Ovary (tissue), 7 donors: ENCODE measurements at regions not wholly inside any gene's neighbourhood (a gene's known extent, or its start where the extent isn't known, plus 50 kb on each side); places are given as distances from the start of the nearest gene placed in this dataset.

Experiments
- DNase-seq, 5 donors: peaks; one replicate each; pipeline ENCODE4 v3.0.0-alpha.2; 2019 to 2020
- H3K27ac ChIP-seq, 2 donors: fragments of 200-600 bp; one replicate each; pipeline versions ENCODE4 v1.5.1 to v1.8.0; 2019 to 2022
- H3K27me3 ChIP-seq: fragments of 200-600 bp; one replicate; pipeline ENCODE4 v1.8.0; 2022
- H3K36me3 ChIP-seq: fragments of 200-600 bp; sonication (generic); one replicate; pipeline ENCODE4 v1.5.1; 2019
- H3K4me1 ChIP-seq: one replicate; pipeline ENCODE4 v1.8.1; 2013; ENCODE audit warnings: mild to moderate bottlenecking, moderate library complexity; ENCODE audit not compliant: insufficient read depth
- H3K4me3 ChIP-seq: fragments of 200-600 bp; sonication (generic); one replicate; pipeline ENCODE4 v1.5.1; 2017
- H3K9me3 ChIP-seq, 2 donors: fragments of 200-600 bp in 1 of 2; sonication (generic) in 1 of 2; one replicate each; pipeline versions ENCODE4 v1.5.1 to v1.8.1; 2013 to 2019; ENCODE audit warnings: mild to moderate bottlenecking in 1 of 2, moderate library complexity in 1 of 2
- CTCF ChIP-seq, 3 donors: fragments of 450-650 bp in 2 of 3; fragments of 200-600 bp in 1 of 3; IDR thresholded peaks; one replicate each; pipeline versions ENCODE4 v1.5.1 to v1.8.0; 2016 to 2022; ENCODE audit warnings: antibody characterized with exemption in 3 of 3, mild to moderate bottlenecking in 1 of 3
- EP300 ChIP-seq: sonication (generic); formaldehyde crosslinking; IDR thresholded peaks from one replicate; pipeline ENCODE4 v1.6.1; 2017; ENCODE audit warnings: antibody characterized with exemption
- POLR2A ChIP-seq: fragments of 450-650 bp; IDR thresholded peaks from one replicate; pipeline ENCODE4 v1.6.1; 2017; ENCODE audit warnings: antibody characterized with exemption, mild to moderate bottlenecking, moderate library complexity
- WGBS, 3 donors: extraction: QIAGEN DNeasy Blood & Tissue Kit in 1 of 3; methylation state at CpG; one replicate each; pipeline versions ENCODE4 v1.1.5 to v1.1.7; 2013 to 2017; 5-methylcytosine and 5-hydroxymethylcytosine counted together
- intact Hi-C, 4 donors: fragments of 100-400 bp; cut with DNase I; formaldehyde crosslinking; loops; one replicate each; pipeline versions ENCODE4 v1.11.0 to v1.15.1; 2022 to 2023
- donor health status: DM: no; HTN: no; CAD: no; lungs with moderate emphysema.
- donor health status: DM: no; HTN: no; CAD: no.
- donor health status: Bipolar disorder and iron deficiency.
- donor health status: DM: no; HTN: no; CAD: no.
- donor health status: DM: yes; HTN: yes; CAD: no.

DNA sequence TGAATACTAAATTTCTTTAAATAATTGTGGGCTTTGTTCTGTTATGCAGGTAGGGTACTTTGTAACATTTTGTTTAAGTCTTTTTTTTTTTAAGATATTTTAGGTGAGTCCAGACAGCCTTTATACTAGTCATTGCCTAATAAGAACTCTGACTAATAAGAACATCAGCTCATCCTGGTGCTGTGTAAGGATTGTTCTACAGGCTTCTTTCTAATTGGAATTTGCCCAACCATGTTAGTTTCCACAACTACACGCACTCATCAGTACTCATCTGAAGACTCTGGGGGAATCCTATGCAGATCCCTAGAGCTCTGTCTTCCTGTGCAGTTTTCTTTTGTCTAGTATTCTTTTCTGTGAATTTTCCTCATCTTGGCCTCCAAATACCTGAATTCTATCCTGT, 741.8 kb downstream of the IGSF11 start:
- Histone ChIP-seq H3K36me3 (no peaks in the 10 kb centered on the region), H3K27me3 (no peaks in the 10 kb centered on the region), H3K4me1 (no peaks in the 10 kb centered on the region), H3K4me3 (no peak overlapping the region), H3K27ac (no peak overlapping the region), H3K9me3 (no peaks in the 10 kb centered on the region)
- intact Hi-C loops, result no loop called here
- TF ChIP-seq CTCF (IDR thresholded peaks at IDR 0.05), result no peak
- no peak for TF ChIP-seq EP300
- no peak for TF ChIP-seq POLR2A
- no peak for DNase-seq
- 92 to 98% (median 94%) methylated on average over 1 of the region's 1 CpG for WGBS, 3 donors

DNA sequence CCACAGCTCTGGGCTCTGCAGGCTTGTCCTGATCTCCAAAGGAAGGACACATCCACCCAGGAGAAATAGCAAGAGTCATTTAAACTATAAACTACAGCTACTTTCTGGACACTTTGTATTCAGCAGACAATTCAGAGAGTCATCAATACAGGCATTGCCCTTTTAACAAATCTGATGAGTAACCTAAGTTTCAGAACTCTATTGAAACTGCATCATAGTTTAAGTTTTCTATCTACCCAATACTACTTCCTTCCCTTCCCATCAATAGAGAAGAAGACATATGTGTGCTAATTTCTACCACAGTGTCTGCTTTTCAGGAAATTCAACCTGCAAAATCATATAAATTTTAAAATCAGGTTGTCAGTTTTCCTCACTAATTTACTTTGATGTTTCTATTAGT, 736.5 kb downstream of the IGSF11 start:
- Histone ChIP-seq H3K4me3 (no peak overlapping the region), H3K9me3 (no peaks in the 10 kb centered on the region), H3K27ac (no peak overlapping the region), H3K4me1 (no peaks in the 10 kb centered on the region), H3K36me3 (no peaks in the 10 kb centered on the region), H3K27me3 (no peaks in the 10 kb centered on the region)
- no peak for TF ChIP-seq POLR2A
- no peak for TF ChIP-seq EP300
- TF ChIP-seq CTCF (IDR thresholded peaks at IDR 0.05), result no peak
- intact Hi-C loops, result no loop called here
- DNase-seq, result no peak

- Histone ChIP-seq H3K4me3 (no peak overlapping the region), H3K9me3 (no peaks in the 10 kb centered on the region), H3K36me3 (no peaks in the 10 kb centered on the region), H3K27ac (no peak overlapping the region), H3K27me3 (peaks cover 2% of the 10 kb centered on the region), H3K4me1 (no peaks in the 10 kb centered on the region)
- no peak for DNase-seq
- TF ChIP-seq EP300 (no peak), CTCF (IDR thresholded peaks at IDR 0.05) (no peak), POLR2A (no peak)
- WGBS, 3 donors, result 34 to 84% (median 70%) methylated on average over 1 of the region's 1 CpG
- intact Hi-C loops, result no loop called here
These were observed 730.1 kb downstream of the IGSF11 start for GRCh38 chr3:118304557-118304956.

DNA sequence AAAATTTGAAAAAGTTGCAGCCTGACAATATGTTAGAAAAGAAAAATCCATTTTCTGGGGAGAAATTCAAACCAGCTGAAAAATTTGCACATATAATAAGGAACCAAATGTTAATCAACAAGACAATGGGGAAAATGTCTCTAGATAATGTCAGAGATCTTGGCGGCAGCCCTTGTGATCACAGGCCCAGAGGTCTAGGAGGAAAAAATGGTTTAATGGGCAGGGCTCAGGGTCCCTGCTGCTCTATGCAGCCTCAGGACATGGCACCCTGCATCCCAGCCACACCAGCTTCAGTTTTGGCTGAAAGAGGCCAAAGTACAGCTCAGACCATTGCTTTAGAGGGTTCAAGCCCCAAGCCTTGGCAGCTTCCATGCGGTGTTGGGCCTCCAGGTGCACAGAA, 701.9 kb downstream of the IGSF11 start:
- no peaks in the 10 kb centered on the region for H3K27me3 ChIP-seq
- H3K36me3 ChIP-seq, result no peaks in the 10 kb centered on the region
- 91 to 98% (median 98%) methylated on average over 2 of the region's 2 CpGs for WGBS, 3 donors
- no peaks in the 10 kb centered on the region for H3K9me3 ChIP-seq
- intact Hi-C loops, result no loop called here
- DNase-seq, result no peak
- H3K4me3 ChIP-seq, result no peak overlapping the region
- no peak for TF ChIP-seq POLR2A
- TF ChIP-seq EP300, result no peak
- no peak for TF ChIP-seq CTCF (IDR thresholded peaks at IDR 0.05)
- no peak overlapping the region for H3K27ac ChIP-seq
- no peaks in the 10 kb centered on the region for H3K4me1 ChIP-seq

GRCh38 chr3:118337649-118338048, 697.0 kb downstream of the IGSF11 start:
- no peaks in the 10 kb centered on the region for H3K27me3 ChIP-seq
- intact Hi-C loops, result no loop called here
- H3K9me3 ChIP-seq, result no peaks in the 10 kb centered on the region
- H3K36me3 ChIP-seq, result no peaks in the 10 kb centered on the region
- no peak for TF ChIP-seq EP300
- TF ChIP-seq CTCF (IDR thresholded peaks at IDR 0.05), result no peak
- TF ChIP-seq POLR2A, result no peak
- no peak for DNase-seq
- H3K4me3 ChIP-seq, result no peak overlapping the region
- no peaks in the 10 kb centered on the region for H3K4me1 ChIP-seq
- H3K27ac ChIP-seq, result no peak overlapping the region
